ENCODE measurements at regions not wholly inside any gene's neighbourhood (a gene's known extent, or its start where the extent isn't known, plus 50 kb on each side); places are given as distances from the start of the nearest gene placed in this dataset.

GRCh38 chr12:98060411-98060810 lies 455.0 kb upstream of the TMPO start:
- no peak for DNase-seq (ENCODE audit: low spot score)

GRCh38 chr12:98062464-98063245 lies 452.7 kb upstream of the TMPO start:
- DNase-seq (ENCODE audit: low spot score): no peak

GRCh38 chr12:98064501-98064900 lies 450.9 kb upstream of the TMPO start:
- DNase-seq (ENCODE audit: low spot score): no peak

- no peak for DNase-seq (ENCODE audit: low spot score)
Observed at GRCh38 chr12:98067795-98068194, 447.6 kb upstream of the TMPO start.

GRCh38 chr12:98073610-98074009 lies 441.8 kb upstream of the TMPO start:
- DNase-seq (ENCODE audit: low spot score): no peak

- DNase-seq (ENCODE audit: low spot score): no peak
Observed at GRCh38 chr12:98074286-98074685, 441.1 kb upstream of the TMPO start.

- no peak for DNase-seq (ENCODE audit: low spot score)
Observed at GRCh38 chr12:98084391-98084790, 431.0 kb upstream of the TMPO start.

GRCh38 chr12:98085046-98085755 lies 430.2 kb upstream of the TMPO start:
- no peak for DNase-seq (ENCODE audit: low spot score)

GRCh38 chr12:98090731-98091130 lies 424.7 kb upstream of the TMPO start:
- DNase-seq (ENCODE audit: low spot score): no peak

- no peak for DNase-seq (ENCODE audit: low spot score)
Observed at GRCh38 chr12:98096436-98096835, 419.0 kb upstream of the TMPO start.

- DNase-seq (ENCODE audit: low spot score): no peak
Observed at GRCh38 chr12:98106031-98106683, 409.2 kb upstream of the TMPO start.

- DNase-seq (ENCODE audit: low spot score): no peak
Observed at GRCh38 chr12:98109266-98109665, 406.1 kb upstream of the TMPO start.

- no peak for DNase-seq (ENCODE audit: low spot score)
Observed at GRCh38 chr12:98110536-98110935, 404.9 kb upstream of the TMPO start.

GRCh38 chr12:98113548-98113947 lies 401.8 kb upstream of the TMPO start:
- DNase-seq (ENCODE audit: low spot score): no peak

GRCh38 chr12:98121963-98122362 lies 393.4 kb upstream of the TMPO start:
- DNase-seq (ENCODE audit: low spot score): no peak

GRCh38 chr12:98123021-98123461 lies 392.3 kb upstream of the TMPO start:
- DNase-seq (ENCODE audit: low spot score): no peak

- no peak for DNase-seq (ENCODE audit: low spot score)
Observed at GRCh38 chr12:98126637-98127335, 388.6 kb upstream of the TMPO start.

GRCh38 chr12:98127336-98127679 lies 388.1 kb upstream of the TMPO start:
- no peak for DNase-seq (ENCODE audit: low spot score)

- DNase-seq (ENCODE audit: low spot score): no peak
Observed at GRCh38 chr12:98127854-98128253, 387.5 kb upstream of the TMPO start.

GRCh38 chr12:98136544-98136943 lies 378.8 kb upstream of the TMPO start:
- no peak for DNase-seq (ENCODE audit: low spot score)

GRCh38 chr12:98137278-98137677 lies 378.1 kb upstream of the TMPO start:
- no peak for DNase-seq (ENCODE audit: low spot score)

- no peak for DNase-seq (ENCODE audit: low spot score)
Observed at GRCh38 chr12:98144953-98145352, 370.4 kb upstream of the TMPO start.

- no peak for DNase-seq (ENCODE audit: low spot score)
Observed at GRCh38 chr12:98146043-98146442, 369.3 kb upstream of the TMPO start.
